ENCODE measurements at regions not wholly inside any gene's neighbourhood (a gene's known extent, or its start where the extent isn't known, plus 50 kb on each side); places are given as distances from the start of the nearest gene placed in this dataset.

DNA sequence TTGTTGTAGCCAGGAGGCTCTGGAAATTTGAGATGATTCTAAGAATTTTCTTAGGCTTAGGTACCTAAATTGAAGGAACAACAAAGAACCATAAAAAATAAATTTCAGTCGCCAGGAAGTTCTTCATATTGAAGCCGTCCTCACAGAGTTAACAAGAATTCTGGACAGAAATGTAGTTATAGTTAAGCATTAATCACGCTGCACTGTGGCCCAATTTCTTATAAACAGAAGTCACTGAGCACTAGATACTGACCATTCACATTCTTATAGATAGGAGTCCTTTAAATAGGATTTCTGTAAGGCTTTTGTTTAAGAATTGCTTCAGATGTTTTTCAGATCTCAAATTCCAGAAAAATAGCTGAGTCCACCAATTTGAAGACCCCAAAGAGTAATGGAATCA is 256.2 kb upstream of the PITRM1 start:
- TF ChIP-seq POLR2AphosphoS5 (IDR thresholded peaks at IDR 0.05; ENCODE audit: low read depth, low read length) (no peak), POLR2A (IDR thresholded peaks at IDR 0.05; ENCODE audit: low read depth, low read length) (no peak)

All from GM12892 (cell line).